T-helper 17 cell (primary cell): ENCODE measurements at regions not wholly inside any gene's neighbourhood (a gene's known extent, or its start where the extent isn't known, plus 50 kb on each side); places are given as distances from the start of the nearest gene placed in this dataset.

Source experiments
- ATAC-seq: fragments of 150-1000 bp; cut with Tn5 transposase; 2 replicates; pipeline ENCODE4 v1.10.0; 2021; ENCODE audit warnings: mild to moderate bottlenecking, moderate library complexity
- DNase-seq, 3 donors: peaks; one replicate each; pipeline versions ENCODE4 v3.0.0 to v3.0.0-alpha.2; 2020 to 2021
- H3K9me3 ChIP-seq: one replicate; pipeline ENCODE4 v1.7.0; 2013; ENCODE audit warnings: low read length, mild to moderate bottlenecking; ENCODE audit not compliant: control insufficient read depth, poor library complexity, severe bottlenecking
- H3K27ac Mint-ChIP-seq: one replicate; pipeline ENCODE4 v1.8.0; 2022; ENCODE audit warnings: mild to moderate bottlenecking, moderate library complexity, mixed read lengths
- H3K27me3 Mint-ChIP-seq: one replicate; pipeline ENCODE4 v1.8.0; 2022; ENCODE audit warnings: mixed read lengths
- H3K36me3 Mint-ChIP-seq: one replicate; pipeline ENCODE4 v1.8.0; 2022; ENCODE audit warnings: low read depth, mixed read lengths
- H3K4me1 Mint-ChIP-seq: one replicate; pipeline ENCODE4 v1.8.0; 2022; ENCODE audit warnings: mild to moderate bottlenecking, mixed read lengths
- H3K4me3 Mint-ChIP-seq: one replicate; pipeline ENCODE4 v1.8.0; 2022; ENCODE audit warnings: mild to moderate bottlenecking, moderate library complexity, mixed read lengths

DNA sequence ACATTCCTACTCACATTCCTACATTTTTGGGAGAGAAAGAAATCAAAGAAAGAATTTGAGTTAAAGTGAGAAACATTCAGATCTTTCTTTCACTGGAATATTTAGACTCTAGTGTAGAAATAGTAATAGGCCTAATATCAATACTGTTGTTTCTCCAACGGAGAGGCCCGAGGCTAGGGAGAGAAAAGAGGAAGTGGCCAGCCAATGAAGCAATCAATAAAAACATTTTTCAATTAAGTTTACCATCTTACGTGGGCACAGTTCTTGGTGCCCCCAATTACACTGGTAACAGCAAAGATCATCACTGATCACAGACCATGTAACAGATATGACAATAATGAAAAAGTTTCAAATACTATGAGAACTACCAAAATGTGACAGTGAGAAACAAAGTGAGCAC is 281.4 kb downstream of the GPM6A start:
- no peak for DNase-seq
- ATAC-seq, result no peak
- H3K9me3 ChIP-seq, result no peaks in the 10 kb centered on the region
- Mint-ChIP-seq H3K27ac (no peak overlapping the region), H3K4me3 (no peak overlapping the region), H3K27me3 (no peaks in the 10 kb centered on the region), H3K4me1 (no peaks in the 10 kb centered on the region), H3K36me3 (no peaks in the 10 kb centered on the region)

DNA sequence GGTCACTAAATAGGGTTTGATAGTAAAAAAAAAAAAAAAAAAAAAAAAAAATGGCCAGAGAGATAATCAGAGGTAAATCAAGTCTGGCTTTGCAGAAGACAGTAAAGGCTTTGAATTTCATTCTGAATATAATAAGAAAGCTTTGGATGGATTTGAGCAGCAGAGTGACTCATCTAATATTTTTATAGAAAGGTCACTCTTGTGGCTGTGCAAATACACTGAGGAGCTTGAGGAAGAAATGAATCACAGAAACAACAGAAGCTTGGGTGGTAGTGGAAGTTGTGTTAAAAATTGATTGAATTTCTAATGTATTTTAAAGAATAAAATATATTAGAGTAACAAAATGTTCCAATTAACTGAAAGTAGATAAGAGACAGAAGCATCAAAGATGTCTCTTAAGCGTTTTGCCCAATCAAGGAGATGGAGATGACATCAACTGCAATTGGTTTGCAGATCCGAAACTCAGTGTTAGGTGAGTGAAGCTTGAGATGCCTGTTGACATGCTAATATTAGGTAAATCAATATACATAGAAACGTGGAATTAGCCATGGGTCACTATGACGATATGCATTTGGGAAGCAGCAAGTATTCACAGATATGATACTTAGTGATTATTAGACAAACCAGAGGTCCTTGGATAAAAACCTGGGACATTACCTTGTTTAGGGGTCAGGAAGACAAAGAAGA is 280.5 kb downstream of the GPM6A start:
- DNase-seq (no peak), ATAC-seq (no peak)
- H3K27ac Mint-ChIP-seq, result no peak overlapping the region
- no peaks in the 10 kb centered on the region for H3K36me3 Mint-ChIP-seq
- H3K4me1 Mint-ChIP-seq, result no peaks in the 10 kb centered on the region
- no peaks in the 10 kb centered on the region for H3K9me3 ChIP-seq
- no peak overlapping the region for H3K4me3 Mint-ChIP-seq
- no peaks in the 10 kb centered on the region for H3K27me3 Mint-ChIP-seq

DNA sequence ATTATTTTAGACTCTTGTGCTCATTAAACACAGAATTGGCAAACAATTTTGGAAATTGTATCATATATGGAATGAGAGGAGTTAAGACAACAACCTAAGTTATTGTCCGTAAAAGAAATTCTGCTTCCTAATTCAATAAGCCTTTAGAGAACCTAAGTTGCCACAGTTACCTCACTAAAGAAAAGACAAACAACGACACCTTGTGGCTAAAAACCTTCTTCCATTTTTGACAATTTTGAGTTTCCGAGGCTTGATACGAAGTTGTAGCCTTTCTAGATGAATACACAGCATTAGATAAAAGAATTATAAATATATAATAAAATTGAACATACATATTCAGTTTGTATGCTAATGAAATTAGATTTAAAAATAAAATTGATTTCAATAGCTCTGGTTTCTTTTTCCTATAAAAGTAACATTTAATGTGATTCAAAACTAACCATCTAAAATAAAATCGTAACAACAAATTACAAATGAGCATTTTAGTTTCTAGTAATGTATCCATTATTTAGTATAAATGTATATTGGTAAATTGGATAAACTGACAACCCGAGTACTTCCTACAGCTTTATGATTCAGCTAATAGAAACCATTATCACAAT is 275.1 kb downstream of the GPM6A start:
- Mint-ChIP-seq H3K36me3 (no peaks in the 10 kb centered on the region), H3K27me3 (no peaks in the 10 kb centered on the region), H3K4me3 (no peak overlapping the region), H3K4me1 (no peaks in the 10 kb centered on the region), H3K27ac (no peak overlapping the region)
- ATAC-seq (no peak), DNase-seq (no peak)
- H3K9me3 ChIP-seq, result no peaks in the 10 kb centered on the region

DNA sequence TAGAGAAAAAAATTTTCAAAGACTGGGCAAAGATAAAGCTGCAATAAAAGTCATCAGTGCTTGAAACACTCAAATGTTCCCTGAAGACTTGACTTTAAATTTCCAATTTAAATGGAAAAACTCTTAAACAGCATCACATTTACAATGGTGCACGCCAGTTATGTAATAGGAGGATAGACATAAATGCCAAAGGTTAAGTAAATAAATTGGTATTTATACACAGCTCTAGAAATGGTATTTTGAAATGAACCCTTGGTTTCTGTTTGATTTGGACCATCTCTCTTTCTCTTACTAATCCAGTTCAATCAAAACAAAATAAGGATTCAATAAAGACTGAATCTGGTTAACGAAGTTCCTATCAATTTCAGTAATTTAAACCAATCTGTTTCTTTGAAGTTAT is 272.6 kb downstream of the GPM6A start:
- Mint-ChIP-seq H3K4me3 (no peak overlapping the region), H3K36me3 (no peaks in the 10 kb centered on the region), H3K27me3 (no peaks in the 10 kb centered on the region), H3K4me1 (no peaks in the 10 kb centered on the region), H3K27ac (no peak overlapping the region)
- ATAC-seq (no peak), DNase-seq (no peak)
- H3K9me3 ChIP-seq, result no peaks in the 10 kb centered on the region

DNA sequence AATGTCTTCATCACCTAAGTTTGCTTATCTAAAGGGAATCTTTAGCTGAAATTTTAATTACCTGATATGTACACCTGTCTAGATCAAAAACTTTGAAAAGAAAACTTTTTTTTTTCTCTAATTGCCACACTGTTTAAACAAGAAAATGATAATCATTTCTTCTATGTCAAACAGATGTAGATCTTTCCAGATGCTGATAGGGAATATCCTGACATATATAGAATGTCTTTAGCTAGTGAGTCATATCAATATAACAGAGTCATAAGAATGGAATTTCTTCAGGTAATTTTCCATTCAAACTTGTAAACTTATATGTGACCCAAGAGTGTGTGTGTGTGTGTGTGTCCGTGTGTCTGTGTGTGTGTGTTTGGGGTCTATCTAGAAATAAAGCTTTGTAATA is 271.9 kb downstream of the GPM6A start:
- no peaks in the 10 kb centered on the region for H3K27me3 Mint-ChIP-seq
- H3K27ac Mint-ChIP-seq, result no peak overlapping the region
- H3K4me1 Mint-ChIP-seq, result no peaks in the 10 kb centered on the region
- no peak overlapping the region for H3K4me3 Mint-ChIP-seq
- H3K36me3 Mint-ChIP-seq, result no peaks in the 10 kb centered on the region
- DNase-seq (no peak), ATAC-seq (no peak)
- H3K9me3 ChIP-seq, result no peaks in the 10 kb centered on the region

DNA sequence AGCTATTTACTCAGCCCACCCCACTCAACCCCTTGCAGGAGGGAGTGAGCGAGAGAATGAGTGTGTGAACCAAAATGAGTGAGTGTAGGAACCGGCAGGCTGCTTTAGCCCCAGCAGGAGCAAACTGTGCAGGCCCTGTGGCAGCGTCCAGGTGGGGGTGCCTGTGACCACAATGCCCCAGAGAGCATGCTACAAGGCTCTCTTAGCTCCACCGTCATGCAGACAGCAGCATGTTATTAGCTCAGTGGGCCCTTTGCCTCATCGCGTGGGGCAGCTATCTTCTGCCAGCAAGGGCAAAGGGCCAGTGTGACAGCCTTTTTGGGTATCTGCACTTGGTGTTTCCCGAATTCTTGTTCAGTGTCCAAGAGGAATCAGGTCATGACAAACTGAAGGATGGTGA is 271.3 kb downstream of the GPM6A start:
- Mint-ChIP-seq H3K4me3 (no peak overlapping the region), H3K4me1 (no peaks in the 10 kb centered on the region), H3K27ac (no peak overlapping the region), H3K36me3 (no peaks in the 10 kb centered on the region), H3K27me3 (no peaks in the 10 kb centered on the region)
- H3K9me3 ChIP-seq, result no peaks in the 10 kb centered on the region
- ATAC-seq (no peak), DNase-seq (no peak)

DNA sequence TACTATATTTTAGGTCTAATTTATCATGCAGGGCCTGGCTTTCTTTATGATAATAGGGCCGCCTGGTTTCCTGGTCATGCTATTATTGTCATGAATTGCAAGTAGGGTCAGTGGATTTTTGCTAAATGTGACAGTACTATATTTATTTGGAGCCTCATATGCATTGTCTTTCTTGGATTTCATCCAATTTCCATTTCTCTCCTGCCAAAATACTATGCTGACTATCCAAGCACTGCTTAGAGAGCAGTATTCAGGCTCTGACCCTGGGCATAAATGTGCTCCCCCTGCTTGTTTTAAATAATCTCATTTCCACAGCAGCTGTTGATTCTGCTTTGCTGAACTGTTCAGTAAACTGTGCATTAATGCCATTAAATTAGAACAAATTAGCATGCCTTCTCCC is 269.3 kb downstream of the GPM6A start:
- no peaks in the 10 kb centered on the region for H3K9me3 ChIP-seq
- H3K4me3 Mint-ChIP-seq, result no peak overlapping the region
- no peak for DNase-seq
- H3K27me3 Mint-ChIP-seq, result no peaks in the 10 kb centered on the region
- ATAC-seq, result no peak
- no peaks in the 10 kb centered on the region for H3K36me3 Mint-ChIP-seq
- H3K27ac Mint-ChIP-seq, result no peak overlapping the region
- H3K4me1 Mint-ChIP-seq, result no peaks in the 10 kb centered on the region

DNA sequence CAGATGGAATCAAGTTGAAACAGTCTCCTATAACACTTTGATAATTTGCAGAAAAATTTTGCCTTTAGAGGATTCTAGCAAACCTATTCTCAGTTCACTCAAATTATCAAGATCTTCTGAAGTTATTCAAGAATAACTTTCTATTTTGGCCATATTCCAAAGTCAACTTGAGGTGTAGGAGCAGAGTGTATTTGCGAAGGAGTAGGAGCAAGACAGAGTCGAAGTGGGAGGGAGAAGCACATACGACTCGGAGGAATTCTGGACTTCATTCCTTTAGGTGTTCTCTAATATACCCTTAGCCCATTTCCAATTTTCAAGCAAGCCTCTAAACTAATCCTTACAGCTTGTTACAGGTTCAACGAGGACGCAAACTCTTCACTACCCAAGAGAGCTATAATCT is 252.9 kb downstream of the GPM6A start:
- DNase-seq, result no peak
- H3K4me3 Mint-ChIP-seq, result no peak overlapping the region
- H3K9me3 ChIP-seq, result no peaks in the 10 kb centered on the region
- H3K27ac Mint-ChIP-seq, result no peak overlapping the region
- no peaks in the 10 kb centered on the region for H3K36me3 Mint-ChIP-seq
- no peak for ATAC-seq
- no peaks in the 10 kb centered on the region for H3K27me3 Mint-ChIP-seq
- no peaks in the 10 kb centered on the region for H3K4me1 Mint-ChIP-seq

DNA sequence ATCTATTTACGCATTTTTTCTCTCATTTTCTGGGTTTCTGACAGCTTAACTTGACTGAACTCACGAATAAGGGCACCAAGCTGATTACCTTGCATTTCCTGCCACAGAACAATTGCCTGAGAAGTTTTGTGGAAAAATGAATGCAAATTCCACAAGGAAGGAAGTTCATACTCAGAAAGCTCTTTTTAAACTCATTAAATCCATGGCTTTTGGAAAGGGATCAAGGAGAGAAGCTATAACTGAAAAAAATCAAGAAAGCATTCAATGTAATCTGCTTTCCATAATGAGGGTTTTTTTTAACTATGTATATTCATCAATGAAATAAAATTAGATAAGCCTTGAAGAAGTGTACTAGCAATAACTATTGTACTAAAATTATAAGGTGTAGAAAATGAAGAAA is 252.5 kb downstream of the GPM6A start:
- Mint-ChIP-seq H3K27me3 (no peaks in the 10 kb centered on the region), H3K4me3 (no peak overlapping the region), H3K36me3 (no peaks in the 10 kb centered on the region), H3K4me1 (no peaks in the 10 kb centered on the region), H3K27ac (no peak overlapping the region)
- ATAC-seq (no peak), DNase-seq (no peak)
- H3K9me3 ChIP-seq, result no peaks in the 10 kb centered on the region

DNA sequence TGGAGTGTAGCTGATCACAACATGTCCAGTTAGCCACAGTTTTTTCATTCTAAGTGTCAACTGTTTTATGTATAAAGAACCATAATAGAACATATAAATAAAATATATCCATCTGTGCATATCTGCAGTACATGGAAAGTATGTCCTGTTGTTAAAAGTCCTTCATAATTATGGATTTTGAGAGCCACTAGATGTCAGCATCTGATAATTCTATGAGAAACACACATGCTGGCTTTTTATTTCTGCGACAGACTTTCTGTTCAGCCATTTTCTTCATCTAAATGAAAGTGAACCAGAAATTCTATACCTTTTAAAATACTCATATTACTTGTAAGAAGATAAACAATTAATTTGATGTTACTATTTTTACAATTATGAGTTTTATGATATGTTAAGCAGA is 251.5 kb downstream of the GPM6A start:
- Mint-ChIP-seq H3K4me1 (no peaks in the 10 kb centered on the region), H3K4me3 (no peak overlapping the region), H3K36me3 (no peaks in the 10 kb centered on the region), H3K27me3 (no peaks in the 10 kb centered on the region), H3K27ac (no peak overlapping the region)
- no peak for ATAC-seq
- H3K9me3 ChIP-seq, result no peaks in the 10 kb centered on the region
- DNase-seq, result no peak

DNA sequence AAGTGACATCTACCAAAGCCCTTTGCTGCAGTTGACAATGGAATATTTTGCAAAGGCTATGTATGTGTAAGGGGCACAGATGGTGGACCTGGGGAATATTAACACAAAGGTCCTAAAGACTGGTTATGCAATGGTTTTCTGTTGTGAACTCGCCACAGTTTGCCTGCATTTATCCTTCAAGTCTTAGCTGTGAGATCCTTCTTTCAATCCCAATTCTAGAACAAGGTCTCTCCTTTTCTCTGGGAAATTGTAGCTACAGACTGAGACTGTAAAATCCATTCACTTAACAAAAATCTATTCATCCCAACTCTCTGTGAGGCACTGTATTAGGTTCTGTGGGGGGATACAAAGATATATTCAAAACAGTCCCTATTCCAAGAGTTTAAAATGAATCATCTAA is 250.4 kb downstream of the GPM6A start:
- DNase-seq (no peak), ATAC-seq (no peak)
- H3K27me3 Mint-ChIP-seq, result no peaks in the 10 kb centered on the region
- H3K4me1 Mint-ChIP-seq, result no peaks in the 10 kb centered on the region
- H3K36me3 Mint-ChIP-seq, result no peaks in the 10 kb centered on the region
- no peak overlapping the region for H3K4me3 Mint-ChIP-seq
- no peak overlapping the region for H3K27ac Mint-ChIP-seq
- no peaks in the 10 kb centered on the region for H3K9me3 ChIP-seq

DNA sequence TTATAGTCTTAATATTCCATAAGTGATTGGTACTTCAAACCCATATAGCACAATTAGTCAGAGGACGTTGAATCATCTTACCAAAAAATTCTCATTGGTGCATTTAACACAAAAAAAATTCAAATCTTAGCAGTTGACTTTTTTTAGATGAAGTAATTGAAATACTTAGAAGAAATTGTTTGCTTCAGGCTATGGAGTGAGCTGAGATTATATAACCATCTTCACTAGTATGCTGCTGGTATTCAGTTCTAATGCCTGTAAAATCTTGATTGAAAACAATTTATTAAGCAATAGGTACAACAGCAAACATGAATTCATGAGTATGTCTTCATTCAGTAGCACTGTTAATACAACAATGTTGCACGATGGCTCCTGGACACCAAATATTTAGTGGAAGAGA is 250.0 kb downstream of the GPM6A start:
- no peak for ATAC-seq
- Mint-ChIP-seq H3K4me3 (no peak overlapping the region), H3K4me1 (no peaks in the 10 kb centered on the region), H3K27me3 (no peaks in the 10 kb centered on the region), H3K36me3 (no peaks in the 10 kb centered on the region), H3K27ac (no peak overlapping the region)
- no peaks in the 10 kb centered on the region for H3K9me3 ChIP-seq
- no peak for DNase-seq

DNA sequence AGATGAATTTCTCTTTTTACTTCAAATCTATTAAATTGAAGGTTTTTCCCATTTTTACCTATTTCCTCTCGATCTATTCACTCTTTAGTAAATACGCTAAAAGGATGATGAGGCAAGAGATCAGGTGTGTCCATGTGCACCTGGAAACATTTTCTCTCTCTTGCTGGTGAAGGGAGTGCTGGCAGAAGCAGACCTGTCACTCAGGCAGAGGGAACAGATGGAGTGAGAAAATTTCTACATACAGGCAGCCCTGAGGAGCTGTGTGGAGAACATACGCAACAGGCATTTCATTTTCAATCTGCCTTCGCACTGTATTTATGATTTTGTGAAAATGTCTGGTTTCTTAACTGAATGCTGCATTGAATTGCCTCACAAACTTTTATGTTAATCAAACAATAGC is 249.5 kb downstream of the GPM6A start:
- ATAC-seq (no peak), DNase-seq (no peak)
- H3K27me3 Mint-ChIP-seq, result no peaks in the 10 kb centered on the region
- H3K4me3 Mint-ChIP-seq, result no peak overlapping the region
- H3K9me3 ChIP-seq, result no peaks in the 10 kb centered on the region
- no peaks in the 10 kb centered on the region for H3K4me1 Mint-ChIP-seq
- no peaks in the 10 kb centered on the region for H3K36me3 Mint-ChIP-seq
- no peak overlapping the region for H3K27ac Mint-ChIP-seq
